DMS114 treated with DMSO at 0.1 percent for 48 hours (cell line): ENCODE measurements at regions not wholly inside any gene's neighbourhood (a gene's known extent, or its start where the extent isn't known, plus 50 kb on each side); places are given as distances from the start of the nearest gene placed in this dataset.

Experiments
- DNase-seq: peaks from one replicate; lab custom pipeline; 2025; ENCODE audit not compliant: unreplicated experiment; lab: John Stamatoyannopoulos, UW

DNA sequence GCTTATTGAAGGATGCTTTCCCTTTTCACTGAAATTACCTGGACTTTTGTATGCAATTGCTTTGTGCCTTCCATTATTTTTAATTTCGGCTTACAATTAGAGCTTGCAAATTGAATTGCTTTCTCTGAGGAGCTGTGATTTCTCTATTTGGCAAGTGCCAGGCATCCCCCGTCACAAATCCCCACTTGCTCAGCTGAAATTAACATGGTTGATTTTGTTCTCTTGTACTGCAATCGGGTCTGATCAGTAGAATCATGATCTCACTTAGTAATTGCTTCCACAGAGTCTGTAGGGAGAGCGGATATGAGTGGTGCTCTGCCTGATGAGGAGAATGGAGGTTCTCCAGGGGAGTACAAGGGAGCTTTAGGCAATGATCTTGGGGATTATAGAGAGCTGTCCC, 495.5 kb upstream of the SGCD start:
- no peak for DNase-seq

DNA sequence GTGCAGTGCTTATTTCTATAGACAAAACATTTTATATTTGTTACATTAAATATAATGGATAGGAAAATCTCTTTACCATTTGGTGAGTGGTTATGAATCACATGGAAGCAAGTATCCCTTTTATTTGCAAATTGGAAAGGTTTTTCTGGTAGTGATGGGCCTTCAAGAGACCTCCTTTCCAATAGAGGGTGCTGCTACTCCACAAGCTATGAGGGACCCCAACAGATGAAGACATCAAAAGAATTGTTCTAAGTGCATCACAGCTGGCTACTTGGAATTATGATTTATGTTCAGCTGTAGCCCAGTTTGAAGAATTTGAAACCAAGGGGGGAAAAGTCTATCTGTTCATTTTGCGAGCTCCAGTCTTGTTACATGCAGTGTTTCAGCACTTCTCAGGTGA, 493.7 kb upstream of the SGCD start:
- no peak for DNase-seq

DNA sequence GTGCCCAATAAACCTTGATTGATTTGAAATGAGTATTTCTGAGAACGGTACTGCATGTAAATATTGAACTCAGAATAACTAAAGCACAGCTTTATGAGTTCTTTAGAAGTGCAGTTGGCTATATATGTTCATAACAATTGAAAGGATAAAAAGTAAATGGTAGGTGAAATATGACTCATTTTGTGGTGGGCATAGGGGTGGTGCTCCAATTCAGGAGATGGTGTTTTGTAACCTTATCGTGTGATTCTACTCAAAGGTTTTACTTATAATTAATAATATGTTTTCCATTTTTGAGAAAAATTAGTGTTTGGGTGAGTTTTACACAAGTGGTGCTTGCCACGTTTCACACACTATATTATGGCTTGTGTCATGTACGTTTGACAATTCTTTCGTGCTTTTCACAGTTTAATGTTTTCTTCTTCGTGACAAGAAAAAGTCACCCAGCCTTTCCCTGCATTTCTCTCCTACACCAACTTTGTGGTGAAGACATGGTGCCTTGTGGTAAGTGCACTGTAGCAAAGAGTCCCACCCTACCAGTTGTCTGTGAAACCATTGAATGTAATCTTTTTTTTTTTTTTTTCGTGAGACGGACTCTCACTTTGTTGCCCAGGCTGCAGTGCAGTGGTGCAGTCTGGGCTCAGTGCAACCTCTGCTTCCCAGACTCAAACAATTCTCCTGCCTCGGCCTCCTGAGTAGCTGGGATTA, 492.5 kb upstream of the SGCD start:
- no peak for DNase-seq

DNA sequence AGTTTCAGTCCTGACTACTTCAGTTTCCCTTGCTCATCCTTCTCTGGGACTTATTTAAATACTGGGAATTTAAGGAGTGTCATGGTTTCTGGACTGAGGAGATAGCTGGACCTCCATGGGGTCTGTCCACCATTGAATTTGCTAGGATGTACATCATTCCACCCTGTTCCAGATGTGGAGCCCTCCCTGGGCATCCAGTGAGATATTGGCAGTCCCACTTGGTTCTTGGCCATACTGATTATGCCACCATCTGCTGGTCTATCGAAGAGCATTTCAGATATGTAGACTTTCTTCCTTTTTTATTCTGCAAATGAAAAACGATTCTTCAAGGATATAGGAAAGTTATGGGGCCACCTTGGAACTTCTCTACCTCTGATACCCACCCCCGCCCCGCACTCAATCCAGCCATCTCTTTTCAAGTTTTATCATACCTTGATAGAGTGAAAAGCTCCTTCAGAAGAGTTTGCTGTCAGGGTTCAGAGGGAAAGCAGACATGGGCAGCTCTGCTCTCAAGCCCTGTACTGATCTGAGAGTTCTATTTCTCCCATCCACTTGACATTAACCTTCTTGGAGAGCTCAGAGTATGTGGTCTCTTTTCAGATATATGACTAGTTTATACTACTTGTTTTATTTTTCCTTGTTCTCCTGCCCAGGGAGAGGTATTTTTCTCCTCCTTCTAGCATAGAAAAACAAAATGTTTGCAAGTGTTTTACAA, 490.7 kb upstream of the SGCD start:
- no peak for DNase-seq

DNA sequence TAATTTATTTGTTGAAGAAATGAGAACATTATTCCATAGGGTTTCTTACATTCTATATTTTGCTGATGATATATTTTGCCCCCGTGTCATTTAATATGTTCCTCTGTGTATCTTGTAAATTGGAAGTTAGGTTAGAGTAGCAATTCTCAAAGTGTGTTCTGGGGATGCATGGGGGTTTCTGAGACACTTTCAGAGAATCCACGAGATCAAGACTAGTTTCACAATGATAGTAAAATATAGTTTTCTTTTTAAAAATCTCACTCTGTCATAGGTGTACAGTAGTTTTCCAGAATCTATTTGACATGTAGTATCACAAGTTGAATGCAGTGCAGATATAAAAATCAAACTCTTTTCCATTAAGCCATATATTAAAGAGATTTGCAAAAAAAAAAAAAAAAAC, 488.6 kb upstream of the SGCD start:
- no peak for DNase-seq

DNA sequence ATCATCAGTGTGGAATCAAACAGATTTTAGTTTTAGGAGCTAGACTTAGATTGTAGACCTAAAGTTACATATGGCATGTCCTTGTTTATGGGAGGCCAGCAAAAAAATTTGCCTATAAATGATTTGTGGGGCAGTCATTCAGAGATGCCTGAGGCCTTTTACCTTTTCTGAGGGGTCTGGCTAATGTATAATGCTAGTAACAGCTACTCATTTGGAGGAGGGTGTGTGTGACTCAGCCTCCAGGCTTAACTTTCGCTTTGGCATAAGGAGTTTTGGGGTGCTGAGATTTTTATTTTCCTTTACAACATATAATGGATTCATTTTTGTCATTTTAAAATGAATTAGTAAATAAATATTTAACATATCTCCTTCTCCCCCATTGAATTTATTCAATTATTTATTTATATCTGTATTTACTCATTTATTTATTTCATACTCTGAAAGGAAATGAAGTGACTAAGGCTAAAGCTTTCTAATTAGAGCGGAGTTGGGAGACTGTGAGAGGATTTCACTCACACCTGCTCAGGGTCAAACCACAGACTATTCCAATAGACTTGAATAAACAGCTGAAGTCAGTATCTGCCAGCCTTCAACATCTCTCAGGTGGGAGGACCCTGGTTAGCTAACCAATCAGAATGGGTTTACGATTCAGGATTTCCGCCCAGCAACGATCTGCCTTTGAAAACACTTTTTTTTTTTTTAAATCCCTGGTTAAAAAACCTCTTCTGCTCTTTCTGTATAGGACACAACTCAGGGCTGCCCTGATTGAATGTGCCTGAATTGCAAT, 487.5 kb upstream of the SGCD start:
- no peak for DNase-seq

DNA sequence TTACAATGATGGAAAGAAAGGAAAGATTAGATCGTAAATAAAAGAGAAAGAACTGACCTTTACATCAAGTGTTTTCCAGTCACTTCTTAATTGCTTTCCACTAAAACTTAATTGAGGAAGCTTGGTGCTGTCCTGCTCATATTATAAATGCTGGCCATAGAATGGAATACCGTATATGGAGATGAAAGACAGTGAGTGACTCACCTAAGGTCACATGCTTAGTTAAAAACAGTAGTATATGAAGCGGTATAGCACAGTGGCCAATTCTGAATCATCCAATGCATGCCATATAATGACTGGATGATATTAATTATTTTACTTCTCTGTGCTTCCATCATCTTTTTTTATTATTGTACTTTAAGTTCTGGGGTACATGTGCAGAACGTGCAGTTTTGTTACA, 482.4 kb upstream of the SGCD start:
- no peak for DNase-seq

DNA sequence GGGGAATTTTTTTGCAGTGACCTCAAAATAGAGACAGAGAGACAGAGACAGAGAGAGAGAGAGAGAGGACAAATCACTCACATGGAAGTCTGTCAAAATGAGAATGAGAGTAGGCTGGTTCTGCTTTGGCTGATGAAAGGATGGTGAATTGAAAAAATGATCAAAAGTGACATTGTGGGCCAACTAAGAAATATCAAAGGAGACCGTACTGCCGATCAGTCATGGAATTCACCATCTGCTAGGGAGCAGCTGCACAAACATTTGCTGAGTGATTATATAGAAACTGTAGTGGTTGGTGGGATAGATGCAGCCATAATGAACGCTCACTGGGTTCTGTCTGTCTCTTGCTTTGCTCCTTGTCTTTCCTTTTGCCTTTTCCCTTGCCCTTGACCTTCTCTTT, 476.6 kb upstream of the SGCD start:
- DNase-seq = no peak

DNA sequence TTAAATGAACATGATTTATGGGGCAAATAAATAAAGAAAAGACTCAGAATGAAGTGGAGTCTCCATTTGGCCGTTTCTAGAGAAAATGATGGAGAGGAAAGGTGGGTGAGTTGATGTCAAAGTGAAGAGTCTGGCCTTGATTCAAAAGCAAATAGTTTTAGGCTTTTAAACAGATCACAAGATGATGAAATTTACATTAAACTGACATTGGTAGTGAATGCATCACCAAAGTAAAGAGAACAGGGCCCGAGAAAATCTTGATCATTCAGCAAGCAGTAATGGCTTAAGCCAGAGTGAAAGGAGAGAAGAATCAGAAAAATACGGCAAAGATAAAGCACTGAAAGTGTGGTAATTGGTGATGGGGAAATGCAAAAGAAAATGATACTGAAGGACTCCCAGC, 460.0 kb upstream of the SGCD start:
- DNase-seq = no peak

DNA sequence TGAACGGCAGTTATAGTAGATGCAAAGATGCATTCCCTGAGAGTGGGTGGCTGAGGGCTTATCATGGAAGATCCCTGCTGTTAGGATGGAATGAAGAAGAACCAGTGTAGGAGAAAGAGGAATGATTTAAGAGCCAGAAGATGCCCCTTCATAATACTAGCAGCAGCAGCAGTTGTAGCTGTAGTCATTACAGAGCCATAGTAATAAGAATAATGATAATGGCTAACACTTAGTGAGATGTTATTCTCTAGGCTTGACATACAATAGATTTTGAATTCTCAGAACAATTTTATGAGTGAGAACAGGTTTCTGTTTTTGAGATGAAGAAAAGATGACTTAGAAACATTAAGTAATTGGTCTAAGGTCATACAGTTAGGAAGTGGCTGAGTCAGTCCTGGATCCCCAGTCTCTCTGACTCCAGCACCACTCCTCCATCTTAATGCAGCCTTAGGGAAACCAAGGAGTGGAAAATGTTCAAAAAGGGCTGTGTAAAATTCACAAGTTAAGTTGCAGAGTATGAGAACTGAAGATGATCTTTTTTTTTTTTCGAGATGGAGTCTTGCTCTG, 459.4 kb upstream of the SGCD start:
- DNase-seq = no peak

DNA sequence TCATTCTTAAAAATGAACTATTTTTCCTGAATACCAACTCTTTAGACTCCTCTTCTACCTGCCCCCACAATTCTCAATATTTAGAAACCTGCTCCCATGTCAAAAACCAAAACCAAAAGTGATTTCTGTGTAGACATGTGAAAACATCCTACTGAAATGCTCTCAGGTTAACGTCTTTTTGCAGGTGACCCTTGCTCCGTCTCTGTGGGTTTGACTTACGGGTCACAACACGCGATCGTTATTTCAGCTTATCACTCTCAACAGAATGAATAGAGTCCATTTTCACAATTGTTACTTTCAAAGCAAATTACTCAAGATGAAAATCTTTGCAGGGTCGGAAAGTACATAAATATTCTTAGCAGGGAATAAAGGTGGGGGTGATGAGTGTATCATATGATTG, 456.3 kb upstream of the SGCD start:
- no peak for DNase-seq

DNA sequence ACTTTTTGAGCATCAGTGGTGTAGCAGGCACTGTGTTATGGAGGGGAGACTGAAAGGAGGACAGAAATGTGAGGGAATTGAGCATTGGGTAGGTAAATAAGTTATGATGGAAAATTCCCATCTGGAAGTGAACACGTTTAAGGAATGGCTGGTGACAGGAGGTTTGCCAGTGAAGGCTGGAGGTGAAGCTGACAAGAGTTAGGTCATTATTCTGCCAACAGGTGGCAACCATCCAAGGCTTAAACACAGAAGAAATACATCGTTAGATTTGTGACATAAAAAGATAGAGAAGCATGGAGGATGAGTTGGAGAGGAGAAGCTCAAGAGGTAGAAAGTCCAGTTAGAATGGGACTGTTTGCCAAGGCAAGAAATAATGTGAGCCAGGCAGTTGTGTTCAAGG, 455.3 kb upstream of the SGCD start:
- DNase-seq = no peak

DNA sequence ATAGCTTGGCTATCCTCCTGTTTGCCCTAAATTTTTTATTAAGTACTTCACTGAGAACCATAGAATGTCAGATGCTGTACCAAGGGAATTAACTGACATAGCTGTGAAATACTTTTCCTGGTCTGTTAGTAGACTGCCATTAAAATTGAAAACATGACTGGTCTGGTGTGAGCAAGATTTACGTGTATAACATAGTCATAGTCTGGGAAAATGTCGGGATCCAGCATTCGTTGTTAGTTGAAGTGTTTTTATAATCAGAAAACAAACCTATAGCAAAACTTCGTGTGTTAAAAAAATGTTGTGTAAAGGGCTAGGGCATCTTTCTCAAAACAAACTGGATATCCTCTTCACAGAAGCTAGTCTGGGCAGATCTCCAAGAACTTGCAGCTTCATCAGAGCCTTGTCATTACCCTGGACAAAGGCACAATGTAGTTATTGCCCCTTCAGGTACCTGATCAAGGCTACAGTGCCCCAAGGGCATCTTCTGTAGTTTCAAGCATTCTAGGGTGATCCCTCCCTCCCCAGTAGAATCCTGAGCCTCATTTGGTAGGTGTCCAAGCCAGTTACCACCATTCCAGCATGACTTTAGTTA, 454.2 kb upstream of the SGCD start:
- DNase-seq = no peak

DNA sequence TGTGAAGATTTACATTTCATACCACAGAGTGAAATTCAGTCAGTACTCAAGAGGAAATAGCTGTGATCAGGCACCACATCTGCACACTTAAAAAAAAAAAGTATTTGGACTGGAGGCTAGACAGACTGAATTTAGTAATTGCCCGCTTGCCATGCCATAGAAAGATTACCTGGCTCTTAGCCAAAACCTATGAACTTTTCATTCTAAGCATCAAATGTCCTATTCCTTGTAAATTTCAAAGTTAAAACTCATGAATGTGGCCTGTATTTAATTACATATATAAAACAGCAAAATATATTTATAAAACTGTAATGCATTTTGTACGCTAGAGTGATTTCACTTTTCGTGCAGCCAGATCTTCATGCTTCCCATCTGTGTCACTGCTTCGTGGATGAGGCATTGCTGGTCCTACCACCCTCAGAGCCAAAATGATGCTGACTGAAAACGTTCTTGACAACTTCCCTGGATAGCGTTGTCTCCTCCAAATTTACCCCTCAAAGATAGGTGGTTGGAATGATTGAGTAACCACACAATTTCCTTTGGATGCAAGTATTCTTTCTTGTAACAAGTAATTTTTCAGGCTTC, 447.9 kb upstream of the SGCD start:
- no peak for DNase-seq

DNA sequence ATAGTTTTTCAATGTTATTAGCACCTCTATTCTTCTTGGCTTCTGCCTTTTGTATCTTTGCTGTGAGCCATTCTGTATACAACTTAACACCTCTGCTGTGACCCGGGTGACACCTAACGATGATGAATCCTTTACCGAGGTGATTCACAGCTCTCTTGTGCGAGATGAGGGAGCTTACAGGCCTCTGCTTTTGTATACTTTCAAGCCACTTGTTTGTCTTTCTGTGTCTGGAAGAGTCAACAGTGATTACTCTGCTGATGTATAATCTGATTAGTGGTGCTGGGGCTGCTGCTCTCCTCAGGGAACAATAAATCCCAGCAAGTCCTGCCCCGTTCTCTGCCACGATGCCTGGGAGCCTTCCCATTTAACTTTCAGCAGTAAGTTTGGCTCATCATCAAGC, 442.9 kb upstream of the SGCD start:
- DNase-seq = no peak

DNA sequence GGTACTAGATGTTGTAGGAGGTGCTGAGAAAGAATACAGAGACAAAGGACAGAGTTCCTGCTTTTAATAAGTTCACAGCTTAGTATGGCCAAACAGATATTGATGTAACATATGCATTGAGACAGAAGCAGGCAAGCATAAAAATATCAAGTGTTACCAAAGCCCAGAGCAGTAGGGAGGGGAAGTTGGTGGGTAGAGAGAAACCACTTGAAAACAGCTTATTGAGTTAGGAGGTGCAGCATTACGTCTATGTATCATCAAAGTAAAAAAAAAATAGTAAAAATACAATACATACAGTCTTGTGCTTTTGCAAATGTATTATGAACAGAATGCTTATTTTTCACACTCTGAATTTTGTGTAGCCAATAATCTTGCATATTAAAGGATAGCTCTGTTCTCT, 441.8 kb upstream of the SGCD start:
- no peak for DNase-seq

DNA sequence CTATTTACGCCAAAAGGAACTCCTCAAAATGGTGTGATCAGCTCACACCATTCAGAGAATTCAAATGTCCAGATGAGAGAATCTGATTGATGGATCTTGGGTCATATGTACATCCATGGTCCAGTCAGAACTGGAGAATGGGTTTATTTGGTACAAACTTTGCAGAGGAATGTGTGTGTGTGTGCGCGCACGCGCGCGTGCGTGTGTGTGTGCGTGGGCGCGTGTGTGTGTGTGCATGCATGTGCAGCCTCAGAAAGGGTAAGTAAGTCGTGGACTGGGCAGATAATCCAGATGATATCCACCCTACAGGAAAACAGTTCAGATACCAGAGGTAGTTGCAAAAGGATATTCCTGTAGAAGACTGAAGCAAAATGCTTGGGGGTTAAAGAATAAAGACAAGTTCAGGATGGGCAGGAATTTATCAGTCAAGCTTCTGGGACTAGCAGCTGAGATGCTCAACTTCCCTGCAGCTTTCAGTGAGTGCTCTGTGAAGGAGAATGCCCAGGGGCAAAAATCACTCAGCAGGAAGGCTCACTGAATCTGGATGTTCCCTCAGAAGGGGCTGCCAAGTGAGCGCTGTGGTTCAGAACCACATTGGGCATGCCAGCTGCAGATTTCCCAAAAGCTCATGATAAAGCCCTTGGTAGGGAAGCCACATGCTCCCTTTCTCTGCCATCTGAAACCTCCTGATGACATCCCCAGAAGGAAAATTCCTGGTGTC, 440.5 kb upstream of the SGCD start:
- no peak for DNase-seq

DNA sequence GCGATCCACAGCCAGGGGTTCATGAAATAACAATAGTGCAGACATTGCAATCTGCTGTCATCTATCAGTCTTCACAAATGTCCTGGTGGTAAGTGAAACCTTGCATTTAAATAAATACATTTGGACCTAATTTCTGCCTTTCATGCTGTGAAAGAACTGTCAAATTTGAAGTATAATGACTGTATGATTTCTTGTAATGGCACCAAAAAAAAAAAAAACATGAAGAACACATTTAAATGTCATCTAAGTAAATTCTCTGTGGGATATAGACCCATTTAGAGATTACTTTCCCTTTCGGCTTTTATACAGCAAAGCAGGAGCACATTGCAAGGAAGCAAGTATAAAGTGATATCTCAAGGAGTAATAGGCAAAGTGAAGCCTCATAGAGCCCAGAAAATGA, 431.5 kb upstream of the SGCD start:
- no peak for DNase-seq

DNA sequence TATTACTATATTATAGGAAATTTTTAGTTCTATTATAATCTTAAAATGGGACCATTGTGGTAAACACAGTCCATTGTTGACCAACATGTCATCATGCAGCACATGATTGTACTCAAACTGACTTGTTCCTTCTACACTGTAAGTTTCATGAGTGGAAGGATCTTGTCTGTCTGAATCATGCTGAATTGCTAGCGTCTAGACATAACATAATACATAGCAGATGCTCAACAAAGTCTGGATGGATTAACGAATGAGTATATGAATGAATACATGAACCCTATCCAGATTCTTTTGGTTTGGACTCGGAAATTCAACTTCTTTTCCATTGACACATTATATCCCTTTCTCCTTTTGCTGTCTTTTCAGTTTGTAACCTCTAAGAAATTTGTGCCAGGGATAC, 429.2 kb upstream of the SGCD start:
- DNase-seq = no peak

DNA sequence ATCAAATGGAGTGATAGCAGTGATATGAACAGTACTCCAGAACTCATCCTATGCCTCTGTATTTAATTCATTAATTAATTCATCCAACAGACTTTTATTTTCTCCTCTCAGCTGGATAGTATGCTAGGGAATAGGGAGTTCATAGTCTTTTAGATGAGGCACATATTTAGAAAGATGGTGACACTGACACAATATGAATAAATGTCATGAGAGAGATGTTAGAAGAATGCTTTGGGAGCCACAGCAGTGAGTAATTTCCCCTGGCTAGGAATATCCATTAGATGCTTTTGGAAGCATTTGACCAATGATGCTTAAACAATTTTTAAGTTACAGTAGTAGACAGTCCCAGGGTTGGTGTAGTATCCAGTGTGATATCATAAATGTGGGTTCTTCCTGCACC, 428.7 kb upstream of the SGCD start:
- DNase-seq = no peak

DNA sequence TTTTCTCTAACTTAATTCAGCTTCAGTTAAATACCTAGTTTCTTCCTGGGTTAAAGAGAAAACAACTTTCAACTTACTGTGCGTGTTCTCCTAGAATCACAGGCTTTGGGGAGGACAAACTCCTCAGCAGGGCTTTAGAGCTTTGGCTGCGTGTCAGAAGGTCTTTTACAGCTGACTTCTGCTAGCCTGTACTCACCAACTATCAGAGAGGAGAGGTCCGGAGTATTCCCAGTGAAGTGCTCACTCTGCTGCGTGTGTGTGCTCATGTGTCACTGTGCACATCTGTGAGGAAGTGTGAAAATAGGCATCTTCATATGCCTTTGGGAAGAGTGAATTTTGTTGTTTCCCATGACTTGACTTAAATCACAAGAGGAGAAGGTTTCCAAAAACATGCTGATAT, 423.2 kb upstream of the SGCD start:
- DNase-seq = no peak
